Psoas muscle (tissue), 7 donors: ENCODE measurements at regions not wholly inside any gene's neighbourhood (a gene's known extent, or its start where the extent isn't known, plus 50 kb on each side); places are given as distances from the start of the nearest gene placed in this dataset.

Experiments used
- ATAC-seq, 4 donors: fragments of 200-7000 bp; cut with Tn5 transposase; one replicate each; pipeline ENCODE4 v1.9.1; 2020; ENCODE audit warnings: moderate library complexity in 3 of 4, mild to moderate bottlenecking in 2 of 4
- DNase-seq, 2 donors: peaks; one replicate each; pipeline ENCODE4 v3.0.0-alpha.2; 2020
- H3K27ac ChIP-seq: fragments of 200-600 bp; one replicate; pipeline ENCODE4 v1.8.0; 2022
- H3K27me3 ChIP-seq, 3 donors: fragments of 200-600 bp in 1 of 3; one replicate each; pipeline versions ENCODE4 v1.6.1 to v1.8.0; 2013 to 2022; ENCODE audit warnings: low read length in 2 of 3, mild to moderate bottlenecking in 2 of 3, moderate library complexity in 1 of 3; ENCODE audit not compliant: insufficient read depth in 3 of 3
- H3K36me3 ChIP-seq, 2 donors: fragments of 200-600 bp in 1 of 2; one replicate each; pipeline versions ENCODE4 v1.6.1 to v1.8.0; 2013 to 2022; ENCODE audit warnings: low read depth in 1 of 2, mild to moderate bottlenecking in 1 of 2, moderate library complexity in 1 of 2; ENCODE audit not compliant: insufficient read depth in 1 of 2
- H3K4me1 ChIP-seq: fragments of 200-600 bp; one replicate; pipeline ENCODE4 v1.8.0; 2022
- H3K4me3 ChIP-seq: fragments of 200-600 bp; one replicate; pipeline ENCODE4 v1.8.0; 2022; ENCODE audit warnings: mild to moderate bottlenecking
- H3K9me3 ChIP-seq: fragments of 200-600 bp; one replicate; pipeline ENCODE4 v1.8.0; 2022
- CTCF ChIP-seq: fragments of 200-600 bp; IDR thresholded peaks from one replicate; pipeline ENCODE4 v1.8.0; 2022; ENCODE audit warnings: antibody characterized with exemption
- WGBS, 3 donors: extraction: QIAGEN DNeasy Blood & Tissue Kit; methylation state at CpG; one replicate each; pipeline versions ENCODE4 v1.1.6 to v1.1.7; 2013; 5-methylcytosine and 5-hydroxymethylcytosine counted together
- intact Hi-C, 2 donors: fragments of 100-400 bp; cut with DNase I; formaldehyde crosslinking; loops; one replicate each; pipeline versions ENCODE4 v1.11.0 to v1.14.2; 2022
- donor health status: healthy with polysubstance abuse.
- donor health status: DM: no; HTN: no; CAD: no; lungs with moderate emphysema.
- donor health status: Bipolar disorder and iron deficiency.
- donor health status: healthy.
- donor health status: DM: yes; HTN: yes; CAD: no.
- donor health status: DM: no; HTN: no; CAD: no.
- donor health status: DM: yes; HTN: yes; CAD: no.

DNA sequence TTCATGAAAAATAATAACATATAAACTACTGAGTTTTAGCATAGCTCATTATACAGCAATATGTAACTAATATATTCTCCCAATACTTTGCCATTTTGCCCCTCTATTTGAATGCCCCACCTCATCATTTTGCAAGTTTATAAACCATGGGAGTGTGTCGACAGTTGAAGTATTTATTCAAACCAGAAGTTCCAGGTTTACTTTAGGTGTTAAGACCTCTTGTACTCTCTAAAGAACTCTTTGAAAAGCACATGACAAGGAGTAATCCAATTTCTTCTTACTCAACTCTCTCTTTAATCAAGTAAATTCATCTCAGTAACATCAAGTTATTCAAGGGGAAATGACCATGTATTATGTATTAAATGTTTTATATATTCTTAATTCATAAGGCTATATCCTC is 240.7 kb downstream of the COX18 start:
- intact Hi-C loops, result no loop called here
- Histone ChIP-seq H3K27ac (no peak overlapping the region), H3K4me3 (no peak overlapping the region), H3K27me3 (no peaks in the 10 kb centered on the region), H3K36me3 (no peaks in the 10 kb centered on the region), H3K4me1 (no peaks in the 10 kb centered on the region), H3K9me3 (peaks cover 10% of the 10 kb centered on the region)
- ATAC-seq (no peak), DNase-seq (no peak)
- TF ChIP-seq CTCF, result no peak
- 77 to 84% (median 83%) methylated on average over 1 of the region's 1 CpG for WGBS, 3 donors

DNA sequence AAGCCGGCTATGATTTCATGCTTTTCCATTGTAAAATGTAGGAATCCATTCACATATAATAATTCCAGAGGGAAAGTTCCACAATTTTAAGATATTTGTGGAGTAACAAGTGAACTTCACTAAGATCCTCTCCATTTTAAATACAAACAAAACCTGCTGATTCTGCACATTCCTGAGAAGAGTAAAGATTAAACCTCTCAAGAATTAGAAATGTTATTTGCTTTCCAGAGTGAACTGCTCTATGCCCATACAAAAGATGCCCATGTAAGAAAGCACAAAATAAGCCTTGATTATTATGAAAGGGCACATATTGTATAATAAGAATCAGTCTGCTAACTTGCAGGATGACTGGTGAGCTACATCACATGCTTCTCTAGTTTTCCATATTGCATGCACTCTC is 241.5 kb downstream of the COX18 start:
- 68 to 71% (median 69%) methylated on average over 1 of the region's 1 CpG for WGBS, 3 donors
- H3K4me1 ChIP-seq, result no peaks in the 10 kb centered on the region
- ATAC-seq (no peak), DNase-seq (no peak)
- no peak for TF ChIP-seq CTCF
- intact Hi-C loops, result no loop called here
- no peaks in the 10 kb centered on the region for H3K36me3 ChIP-seq
- peaks cover 3% of the 10 kb centered on the region for H3K9me3 ChIP-seq
- no peak overlapping the region for H3K4me3 ChIP-seq
- no peak overlapping the region for H3K27ac ChIP-seq
- no peaks in the 10 kb centered on the region for H3K27me3 ChIP-seq

- intact Hi-C loops, result no loop called here
- no peak for TF ChIP-seq CTCF
- Histone ChIP-seq H3K27me3 (no peaks in the 10 kb centered on the region), H3K27ac (no peak overlapping the region), H3K36me3 (no peaks in the 10 kb centered on the region), H3K4me1 (no peaks in the 10 kb centered on the region), H3K9me3 (peaks cover 3% of the 10 kb centered on the region), H3K4me3 (no peak overlapping the region)
- DNase-seq (no peak), ATAC-seq (no peak)
Measured at GRCh38 chr4:72820107-72820506, 249.4 kb downstream of the COX18 start.

DNA sequence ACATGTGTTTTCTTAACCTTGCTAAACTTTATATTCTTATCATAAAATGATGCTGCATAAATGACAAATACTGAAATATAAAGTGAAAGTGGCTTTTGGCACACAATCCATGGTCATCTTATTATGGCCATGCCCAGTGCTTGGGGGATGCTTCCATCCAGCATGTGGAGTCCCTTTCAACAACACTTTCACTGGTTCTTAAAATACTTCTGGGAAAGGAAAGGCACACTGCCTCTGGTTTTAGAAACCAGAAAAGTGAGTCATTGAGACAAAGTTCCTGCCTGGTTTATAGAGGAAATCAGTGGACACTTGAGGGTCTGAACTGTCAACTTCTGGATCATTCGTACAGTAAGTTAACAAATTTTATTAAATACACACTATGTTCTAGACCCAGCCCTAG is 248.0 kb upstream of the ADAMTS3 start:
- intact Hi-C loops, result no loop called here
- H3K4me1 ChIP-seq, result no peaks in the 10 kb centered on the region
- no peaks in the 10 kb centered on the region for H3K9me3 ChIP-seq
- DNase-seq (no peak), ATAC-seq (no peak)
- WGBS, 3 donors, result 69 to 77% (median 73%) methylated on average over 1 of the region's 1 CpG
- no peaks in the 10 kb centered on the region for H3K36me3 ChIP-seq
- H3K27ac ChIP-seq, result no peak overlapping the region
- no peak for TF ChIP-seq CTCF
- H3K27me3 ChIP-seq, result no peaks in the 10 kb centered on the region
- no peak overlapping the region for H3K4me3 ChIP-seq

DNA sequence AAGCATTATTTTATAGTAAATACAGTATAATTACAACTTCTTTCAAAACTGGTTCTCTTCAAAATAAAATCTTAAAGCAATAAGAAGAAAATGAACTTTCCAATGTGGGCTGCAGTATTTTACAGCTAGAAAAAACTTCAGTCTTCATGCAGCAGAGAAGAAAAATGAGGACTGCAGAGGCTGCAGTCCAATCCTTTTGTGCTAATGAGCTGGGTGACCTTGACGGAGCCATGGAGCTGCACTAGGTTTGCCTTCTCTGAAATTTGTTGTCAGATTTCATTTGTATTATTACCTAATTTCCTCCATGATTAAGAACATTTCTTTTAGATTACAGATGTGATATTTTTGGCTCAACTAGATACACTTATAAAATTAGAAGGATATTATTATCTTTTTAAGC is 245.2 kb upstream of the ADAMTS3 start:
- no peak overlapping the region for H3K27ac ChIP-seq
- TF ChIP-seq CTCF, result no peak
- intact Hi-C loops, result no loop called here
- no peaks in the 10 kb centered on the region for H3K36me3 ChIP-seq
- no peak for DNase-seq
- no peaks in the 10 kb centered on the region for H3K27me3 ChIP-seq
- H3K9me3 ChIP-seq, result no peaks in the 10 kb centered on the region
- no peaks in the 10 kb centered on the region for H3K4me1 ChIP-seq
- no peak for ATAC-seq
- H3K4me3 ChIP-seq, result no peak overlapping the region
- WGBS, 3 donors, result 43 to 64% (median 58%) methylated on average over 1 of the region's 1 CpG
